NCI-H2107 (cell line): ENCODE measurements at regions not wholly inside any gene's neighbourhood (a gene's known extent, or its start where the extent isn't known, plus 50 kb on each side); places are given as distances from the start of the nearest gene placed in this dataset.
A peak's percentile ranks its signal among the peaks of the same experiment; 100 is the strongest.

Experiments used
- DNase-seq: peaks from one replicate; lab custom pipeline; 2025; lab: John Stamatoyannopoulos, UW

GRCh38 chr1:234536741-234537140 is 57.8 kb upstream of the TARBP1 start:
- DNase-seq, result no peak

DNA sequence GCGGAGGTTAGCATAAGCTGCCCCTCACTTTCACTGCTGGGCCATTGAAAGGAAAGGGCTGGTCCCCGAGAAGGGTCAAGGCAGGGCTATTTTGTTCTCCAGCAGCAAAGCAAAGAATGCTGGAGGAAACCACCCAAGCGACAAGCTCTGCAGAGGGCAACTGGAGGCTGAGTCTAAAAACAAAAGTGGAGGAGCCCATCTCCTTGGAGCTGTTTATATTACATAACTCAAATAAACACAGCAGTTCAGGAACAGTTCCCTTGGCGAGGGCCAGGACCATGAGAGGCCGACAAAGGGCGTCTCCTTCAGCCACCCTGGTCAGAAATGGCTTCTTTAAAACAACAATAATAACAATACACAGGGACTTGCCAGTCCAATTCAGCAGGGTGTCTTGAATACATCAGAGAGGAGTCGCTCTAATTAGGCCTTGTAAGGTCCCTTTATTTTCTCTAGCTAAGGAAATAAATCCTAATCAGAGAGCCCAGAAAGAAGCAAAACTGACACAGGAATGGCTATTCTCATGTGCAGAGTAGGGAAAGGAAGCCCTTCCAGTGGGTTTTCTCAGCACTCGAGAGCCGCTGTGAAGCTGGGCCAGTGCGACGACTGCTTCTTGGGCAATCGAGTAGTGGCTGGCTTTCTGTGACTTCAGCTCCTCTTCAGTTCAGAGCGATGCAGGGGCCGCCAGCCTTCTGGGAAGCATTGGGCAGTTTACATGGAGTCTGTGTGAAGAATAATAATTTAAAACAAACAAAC is 57.0 kb upstream of the TARBP1 start:
- DNase-seq, result no peak

GRCh38 chr1:234535218-234535617 is 56.2 kb upstream of the TARBP1 start:
- no peak for DNase-seq

- DNase-seq, result peak; percentile 40
Observed at GRCh38 chr1:234533975-234534876, 55.2 kb upstream of the TARBP1 start.

DNA sequence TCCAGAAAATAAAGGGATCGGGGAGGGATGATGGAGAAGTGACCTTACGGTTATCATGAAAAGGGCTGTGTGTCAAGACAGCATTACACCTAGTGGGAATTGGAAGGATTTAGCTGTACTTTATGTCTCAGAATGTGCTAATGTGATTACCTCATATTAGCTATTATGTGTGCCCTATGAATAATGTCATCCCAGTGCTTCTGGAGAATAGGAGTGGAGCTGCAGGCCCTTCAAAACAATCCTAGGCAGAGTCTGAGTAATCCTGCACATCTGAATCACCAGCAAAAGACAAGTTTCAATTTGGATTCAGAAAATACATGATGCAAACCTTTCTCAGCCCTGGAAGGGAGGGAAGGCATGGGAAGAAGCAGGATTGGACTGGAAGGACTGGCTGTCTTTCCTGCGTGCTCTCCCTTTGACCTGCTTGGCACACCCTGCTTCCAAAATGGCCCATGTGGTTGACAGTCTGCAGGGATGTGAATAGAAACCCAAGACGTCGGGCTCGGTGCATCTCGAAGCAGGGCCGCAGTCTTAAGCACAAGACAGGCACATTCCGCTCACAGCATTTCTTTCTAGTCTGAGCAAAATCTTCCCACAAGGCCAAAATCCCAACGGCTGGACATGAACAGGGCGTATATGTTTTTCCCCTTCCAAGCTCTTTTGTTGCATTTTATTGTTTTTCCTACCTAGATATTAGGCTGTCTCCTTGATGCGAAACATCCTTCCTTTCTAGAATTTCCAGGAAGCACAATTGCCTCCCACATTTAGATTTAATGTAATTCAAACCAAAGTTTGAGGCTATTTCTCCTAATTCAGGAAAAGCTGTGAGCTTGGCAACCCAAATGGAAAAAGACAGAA is 54.3 kb upstream of the TARBP1 start:
- no peak for DNase-seq

DNA sequence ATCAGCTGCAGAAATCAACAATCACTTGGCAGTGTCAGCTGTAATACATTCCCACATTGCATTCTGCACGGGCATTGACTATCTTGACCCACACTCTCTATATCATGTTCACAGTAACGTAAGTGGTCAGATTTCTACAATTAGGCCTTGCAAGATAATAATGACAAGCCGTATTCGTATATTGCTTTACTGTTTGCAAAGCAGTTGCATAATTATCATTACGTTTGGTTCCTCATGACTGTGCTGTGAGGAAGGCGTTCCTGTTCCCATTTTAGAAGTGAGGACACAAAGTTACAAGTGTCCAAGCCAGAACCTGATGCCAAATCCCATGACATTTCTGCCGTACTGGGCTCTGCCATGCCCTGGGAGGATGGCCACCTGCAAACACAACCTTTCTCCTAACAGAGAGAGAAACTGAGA is 53.5 kb upstream of the TARBP1 start:
- DNase-seq, result no peak

DNA sequence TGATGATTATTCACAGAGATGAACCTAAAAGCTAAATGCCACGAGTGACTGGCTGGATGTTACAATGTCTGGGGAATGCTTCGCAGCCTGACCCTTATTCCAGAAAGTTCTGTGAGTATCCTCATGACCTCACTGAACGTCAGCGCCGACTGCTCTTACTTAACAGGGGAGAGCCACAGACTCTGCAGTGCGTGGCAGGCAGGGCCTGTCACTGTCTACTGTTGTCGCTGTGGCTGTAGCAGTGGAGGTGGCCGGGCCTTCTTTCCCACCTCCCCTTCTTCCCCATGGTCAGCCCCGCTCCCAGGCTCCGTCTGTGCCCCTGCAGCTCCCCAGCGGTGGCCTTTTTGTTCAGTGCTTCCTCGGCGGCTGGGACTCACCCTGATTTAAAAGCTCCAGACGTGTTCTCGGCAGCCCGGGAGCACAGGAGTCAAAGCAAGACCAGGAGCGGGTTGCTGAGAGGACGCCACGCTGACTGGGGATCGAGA is 52.2 kb upstream of the TARBP1 start:
- no peak for DNase-seq

GRCh38 chr1:234530672-234531071 is 51.7 kb upstream of the TARBP1 start:
- DNase-seq, result no peak

- DNase-seq, result no peak
Observed at GRCh38 chr1:234529950-234530237, 50.9 kb upstream of the TARBP1 start.

DNA sequence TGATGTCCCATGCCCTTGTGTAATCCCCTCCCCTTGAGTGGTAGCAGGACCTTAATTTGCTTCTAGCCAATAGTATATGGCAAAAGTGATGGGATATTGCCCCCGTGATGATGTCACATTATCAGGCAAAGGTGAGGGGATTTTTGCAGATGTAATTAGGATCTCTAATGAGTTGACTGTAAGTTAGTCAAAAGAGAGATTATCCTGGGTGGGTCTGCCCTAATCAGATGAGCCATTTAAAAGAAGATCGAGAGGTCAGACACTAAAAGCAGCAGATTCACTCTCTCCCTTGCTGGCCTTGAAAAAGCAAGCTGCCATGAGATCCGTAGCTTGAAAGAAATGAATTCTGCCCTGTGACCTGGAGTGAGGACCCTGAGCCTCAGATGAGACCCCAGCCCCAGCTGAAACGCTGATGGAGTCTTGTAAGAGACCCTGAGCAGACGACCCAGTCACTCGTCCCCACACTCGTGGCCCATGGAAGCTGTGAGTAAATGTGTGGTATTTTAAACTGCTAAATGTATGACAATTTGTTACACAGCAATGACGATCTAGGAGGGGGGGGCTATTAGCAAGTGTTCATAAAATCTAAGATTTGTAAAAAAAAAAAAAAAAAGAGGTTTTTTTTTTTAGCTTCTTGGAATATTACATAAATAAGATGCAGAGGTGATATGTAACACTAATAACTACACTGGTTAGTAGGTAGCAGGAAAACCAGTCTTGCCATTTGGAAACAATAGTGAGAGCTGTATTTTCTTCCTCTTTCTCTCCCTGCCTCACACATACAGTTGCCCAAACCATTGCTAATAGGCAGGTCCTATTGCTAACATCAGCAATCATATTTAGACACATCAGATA is 50.3 kb upstream of the TARBP1 start:
- DNase-seq, result no peak
